ENCODE measurements at regions not wholly inside any gene's neighbourhood (a gene's known extent, or its start where the extent isn't known, plus 50 kb on each side); places are given as distances from the start of the nearest gene placed in this dataset.

DNA sequence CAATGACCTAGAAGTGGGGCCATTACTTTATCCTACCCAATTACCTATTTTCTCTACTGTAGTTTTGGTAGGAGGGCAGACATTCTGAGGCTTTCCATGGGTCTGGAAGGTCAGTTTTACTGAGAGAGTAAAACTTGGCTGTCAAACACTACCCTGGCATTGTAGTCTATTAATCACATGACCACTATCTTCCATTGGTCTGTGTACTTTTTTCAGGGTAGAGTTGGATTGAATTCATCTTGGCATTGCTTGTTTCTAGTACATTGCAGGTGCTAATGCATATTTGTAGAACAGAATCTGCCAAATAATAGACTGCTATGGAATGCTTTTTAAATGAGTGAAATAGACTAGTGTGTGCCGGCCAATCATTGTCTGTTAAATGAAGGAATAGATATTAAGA, 271.9 kb downstream of the STIM2 start:
- Histone ChIP-seq H3K79me2 (ENCODE audit: control insufficient read depth, low read length) (no peaks in the 10 kb centered on the region), H3K9me3 (ENCODE audit: control insufficient read depth, insufficient read depth, low read length) (peaks cover 6% of the 10 kb centered on the region; the same call in 1 of the 2 replicates), H3K36me3 (ENCODE audit: control insufficient read depth, low read length) (no peaks in the 10 kb centered on the region), H3F3A (ENCODE audit: control insufficient read depth, insufficient read depth) (no peaks in the 10 kb centered on the region), H3K4me2 (ENCODE audit: low read length) (no peak overlapping the region), H4K20me1 (ENCODE audit: control insufficient read depth, insufficient read depth, low read depth, low read length) (no peaks in the 10 kb centered on the region), H3K27me3 (ENCODE audit: control insufficient read depth, low read length) (no peaks in the 10 kb centered on the region), H3K27ac (ENCODE audit: low read depth, low read length) (no peak overlapping the region), H3K4me1 (ENCODE audit: control insufficient read depth, low read length) (no peaks in the 10 kb centered on the region), H3K9me2 (replicated peaks; ENCODE audit: control insufficient read depth, low read length) (no peaks in the 10 kb centered on the region), H3K4me3 (ENCODE audit: low read length) (no peak overlapping the region)
- no peak for TF ChIP-seq EZH2phosphoT487 (IDR thresholded peaks at IDR 0.05; ENCODE audit: borderline replicate concordance, low read length)
- TF ChIP-seq, protein P1, sequence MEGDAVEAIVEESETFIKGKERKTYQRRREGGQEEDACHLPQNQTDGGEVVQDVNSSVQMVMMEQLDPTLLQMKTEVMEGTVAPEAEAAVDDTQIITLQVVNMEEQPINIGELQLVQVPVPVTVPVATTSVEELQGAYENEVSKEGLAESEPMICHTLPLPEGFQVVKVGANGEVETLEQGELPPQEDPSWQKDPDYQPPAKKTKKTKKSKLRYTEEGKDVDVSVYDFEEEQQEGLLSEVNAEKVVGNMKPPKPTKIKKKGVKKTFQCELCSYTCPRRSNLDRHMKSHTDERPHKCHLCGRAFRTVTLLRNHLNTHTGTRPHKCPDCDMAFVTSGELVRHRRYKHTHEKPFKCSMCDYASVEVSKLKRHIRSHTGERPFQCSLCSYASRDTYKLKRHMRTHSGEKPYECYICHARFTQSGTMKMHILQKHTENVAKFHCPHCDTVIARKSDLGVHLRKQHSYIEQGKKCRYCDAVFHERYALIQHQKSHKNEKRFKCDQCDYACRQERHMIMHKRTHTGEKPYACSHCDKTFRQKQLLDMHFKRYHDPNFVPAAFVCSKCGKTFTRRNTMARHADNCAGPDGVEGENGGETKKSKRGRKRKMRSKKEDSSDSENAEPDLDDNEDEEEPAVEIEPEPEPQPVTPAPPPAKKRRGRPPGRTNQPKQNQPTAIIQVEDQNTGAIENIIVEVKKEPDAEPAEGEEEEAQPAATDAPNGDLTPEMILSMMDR (IDR thresholded peaks at IDR 0.05; ENCODE audit: low read depth, low read length, poor library complexity, severe bottlenecking), result no peak

DNA sequence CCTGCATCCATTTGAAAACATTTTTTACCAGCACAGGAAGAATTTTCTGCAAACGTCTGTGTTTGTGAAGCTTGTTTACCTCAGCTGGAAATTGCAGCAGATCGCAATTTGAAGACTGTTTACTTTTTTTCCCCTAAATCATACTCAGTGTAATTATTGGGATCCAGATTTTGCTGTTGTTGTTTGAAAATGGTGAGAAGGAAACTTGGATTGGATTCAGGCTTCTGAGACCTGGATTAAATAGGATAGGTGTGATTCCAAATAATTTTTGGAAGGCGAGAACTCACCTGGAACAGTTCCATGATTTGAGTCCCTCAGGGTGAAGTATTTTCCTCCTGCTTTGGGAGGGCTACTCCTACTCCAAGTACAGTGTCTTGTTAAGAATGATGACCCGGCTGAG, 279.8 kb downstream of the STIM2 start:
- Histone ChIP-seq H3K9me2 (replicated peaks; ENCODE audit: control insufficient read depth, low read length) (no peaks in the 10 kb centered on the region), H3K27me3 (ENCODE audit: control insufficient read depth, low read length) (no peaks in the 10 kb centered on the region), H3K4me1 (ENCODE audit: control insufficient read depth, low read length) (no peaks in the 10 kb centered on the region), H3K4me3 (ENCODE audit: low read length) (no peak overlapping the region), H3K36me3 (ENCODE audit: control insufficient read depth, low read length) (no peaks in the 10 kb centered on the region), H3K9me3 (ENCODE audit: control insufficient read depth, insufficient read depth, low read length) (no peaks in the 10 kb centered on the region), H3F3A (ENCODE audit: control insufficient read depth, insufficient read depth) (no peaks in the 10 kb centered on the region), H3K79me2 (ENCODE audit: control insufficient read depth, low read length) (no peaks in the 10 kb centered on the region), H3K27ac (ENCODE audit: low read depth, low read length) (no peak overlapping the region), H4K20me1 (ENCODE audit: control insufficient read depth, insufficient read depth, low read depth, low read length) (no peaks in the 10 kb centered on the region), H3K4me2 (ENCODE audit: low read length) (no peak overlapping the region)
- no peak for TF ChIP-seq EZH2phosphoT487 (IDR thresholded peaks at IDR 0.05; ENCODE audit: borderline replicate concordance, low read length)
- TF ChIP-seq, protein P1 (IDR thresholded peaks at IDR 0.05; ENCODE audit: low read depth, low read length, poor library complexity, severe bottlenecking), result no peak

DNA sequence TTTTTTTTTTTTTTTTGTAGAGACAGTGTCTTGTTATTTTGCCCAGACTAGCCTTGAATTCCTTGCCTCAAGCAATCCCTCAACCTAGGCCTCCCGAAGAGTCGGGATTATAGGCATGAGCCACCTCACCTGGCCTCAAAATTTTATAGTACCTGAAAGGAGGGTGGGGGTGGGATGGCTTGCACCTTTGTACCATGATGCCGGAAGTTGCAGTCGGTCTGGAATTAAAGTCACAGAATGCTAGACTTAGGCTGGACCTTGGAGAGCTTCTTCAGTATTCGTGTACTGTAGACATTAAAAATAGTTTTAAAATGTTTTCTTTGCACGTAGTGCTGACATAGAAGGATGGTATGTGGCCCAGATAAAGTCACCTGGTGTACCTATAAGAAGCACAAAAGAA, 280.9 kb downstream of the STIM2 start:
- H3K9me2 ChIP-seq (replicated peaks; ENCODE audit: control insufficient read depth, low read length), result no peaks in the 10 kb centered on the region
- H4K20me1 ChIP-seq (ENCODE audit: control insufficient read depth, insufficient read depth, low read depth, low read length), result no peaks in the 10 kb centered on the region
- H3K9me3 ChIP-seq (ENCODE audit: control insufficient read depth, insufficient read depth, low read length), result no peaks in the 10 kb centered on the region
- no peaks in the 10 kb centered on the region for H3K79me2 ChIP-seq (ENCODE audit: control insufficient read depth, low read length)
- no peaks in the 10 kb centered on the region for H3K27me3 ChIP-seq (ENCODE audit: control insufficient read depth, low read length)
- no peaks in the 10 kb centered on the region for H3F3A ChIP-seq (ENCODE audit: control insufficient read depth, insufficient read depth)
- no peaks in the 10 kb centered on the region for H3K4me1 ChIP-seq (ENCODE audit: control insufficient read depth, low read length)
- no peaks in the 10 kb centered on the region for H3K36me3 ChIP-seq (ENCODE audit: control insufficient read depth, low read length)
- H3K27ac ChIP-seq (ENCODE audit: low read depth, low read length), result no peak overlapping the region
- H3K4me2 ChIP-seq (ENCODE audit: low read length), result no peak overlapping the region
- H3K4me3 ChIP-seq (ENCODE audit: low read length), result no peak overlapping the region
- TF ChIP-seq EZH2phosphoT487 (IDR thresholded peaks at IDR 0.05; ENCODE audit: borderline replicate concordance, low read length), result no peak
- TF ChIP-seq, protein P1 (IDR thresholded peaks at IDR 0.05; ENCODE audit: low read depth, low read length, poor library complexity, severe bottlenecking), result no peak

DNA sequence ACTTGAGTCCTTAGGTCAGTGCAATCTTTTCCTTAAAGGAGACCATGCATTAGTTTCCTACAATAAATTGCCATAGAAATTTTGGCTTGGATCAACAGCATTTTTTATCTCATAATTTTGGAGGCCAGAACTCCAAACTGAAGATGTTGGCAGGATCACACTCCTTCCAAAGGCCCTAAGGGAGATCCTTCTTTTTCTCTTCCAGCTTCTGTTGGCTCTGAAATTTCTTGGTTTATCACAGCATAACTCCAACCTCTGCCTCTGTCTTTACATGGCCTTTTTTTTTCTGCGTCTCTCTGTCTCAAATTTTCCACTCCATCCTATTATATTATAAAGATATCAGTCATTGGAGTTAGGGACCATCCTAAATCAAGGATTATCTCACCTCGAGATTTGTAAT, 282.2 kb downstream of the STIM2 start:
- Histone ChIP-seq H3K4me3 (ENCODE audit: low read length) (no peak overlapping the region), H3F3A (ENCODE audit: control insufficient read depth, insufficient read depth) (no peaks in the 10 kb centered on the region), H3K9me2 (replicated peaks; ENCODE audit: control insufficient read depth, low read length) (no peaks in the 10 kb centered on the region), H3K79me2 (ENCODE audit: control insufficient read depth, low read length) (no peaks in the 10 kb centered on the region), H4K20me1 (ENCODE audit: control insufficient read depth, insufficient read depth, low read depth, low read length) (no peaks in the 10 kb centered on the region), H3K27me3 (ENCODE audit: control insufficient read depth, low read length) (no peaks in the 10 kb centered on the region), H3K9me3 (ENCODE audit: control insufficient read depth, insufficient read depth, low read length) (no peaks in the 10 kb centered on the region), H3K36me3 (ENCODE audit: control insufficient read depth, low read length) (no peaks in the 10 kb centered on the region), H3K4me2 (ENCODE audit: low read length) (no peak overlapping the region), H3K4me1 (ENCODE audit: control insufficient read depth, low read length) (no peaks in the 10 kb centered on the region), H3K27ac (ENCODE audit: low read depth, low read length) (no peak overlapping the region)
- TF ChIP-seq EZH2phosphoT487 (IDR thresholded peaks at IDR 0.05; ENCODE audit: borderline replicate concordance, low read length), result no peak
- TF ChIP-seq, protein P1 (IDR thresholded peaks at IDR 0.05; ENCODE audit: low read depth, low read length, poor library complexity, severe bottlenecking), result no peak

Data from DOHH2 (cell line).